ENCODE measurements at regions not wholly inside any gene's neighbourhood (a gene's known extent, or its start where the extent isn't known, plus 50 kb on each side); places are given as distances from the start of the nearest gene placed in this dataset.

DNA sequence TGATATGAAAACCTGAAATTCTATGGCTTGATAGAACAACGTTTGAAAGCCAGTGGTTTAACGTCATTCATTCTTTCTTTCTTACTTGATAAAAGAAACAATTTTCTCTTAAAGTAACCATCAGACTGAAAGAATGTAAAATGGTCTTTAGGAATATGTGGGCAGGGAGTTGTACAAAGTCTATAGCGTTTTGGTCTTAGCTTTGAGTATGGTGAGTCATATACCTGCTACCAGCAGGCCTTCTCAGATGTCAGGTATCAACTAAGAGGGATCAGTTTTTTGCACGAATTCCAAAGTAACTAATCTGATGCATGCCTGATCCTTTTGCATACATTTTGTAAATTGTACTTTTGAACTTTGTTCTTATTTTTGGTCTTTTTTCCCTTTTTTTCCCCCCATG lies 101.5 kb upstream of the DSEL start:
- TF ChIP-seq FOXM1 (IDR thresholded peaks at IDR 0.05; ENCODE audit: borderline replicate concordance, low read depth) (no peak), YY1 (IDR thresholded peaks at IDR 0.05; ENCODE audit: low read depth) (no peak), ZBTB7A (IDR thresholded peaks at IDR 0.05; ENCODE audit: low read depth) (no peak), CREB1 (IDR thresholded peaks at IDR 0.05; ENCODE audit: low read depth) (no peak), CEBPB (IDR thresholded peaks at IDR 0.05) (no peak), TEAD4 (IDR thresholded peaks at IDR 0.05) (no peak), EGR1 (IDR thresholded peaks at IDR 0.05) (no peak), RAD21 (IDR thresholded peaks at IDR 0.05; ENCODE audit: low read depth) (no peak)
- TF ChIP-seq, protein P1, sequence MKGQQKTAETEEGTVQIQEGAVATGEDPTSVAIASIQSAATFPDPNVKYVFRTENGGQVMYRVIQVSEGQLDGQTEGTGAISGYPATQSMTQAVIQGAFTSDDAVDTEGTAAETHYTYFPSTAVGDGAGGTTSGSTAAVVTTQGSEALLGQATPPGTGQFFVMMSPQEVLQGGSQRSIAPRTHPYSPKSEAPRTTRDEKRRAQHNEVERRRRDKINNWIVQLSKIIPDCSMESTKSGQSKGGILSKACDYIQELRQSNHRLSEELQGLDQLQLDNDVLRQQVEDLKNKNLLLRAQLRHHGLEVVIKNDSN (IDR thresholded peaks at IDR 0.05): no peak

DNA sequence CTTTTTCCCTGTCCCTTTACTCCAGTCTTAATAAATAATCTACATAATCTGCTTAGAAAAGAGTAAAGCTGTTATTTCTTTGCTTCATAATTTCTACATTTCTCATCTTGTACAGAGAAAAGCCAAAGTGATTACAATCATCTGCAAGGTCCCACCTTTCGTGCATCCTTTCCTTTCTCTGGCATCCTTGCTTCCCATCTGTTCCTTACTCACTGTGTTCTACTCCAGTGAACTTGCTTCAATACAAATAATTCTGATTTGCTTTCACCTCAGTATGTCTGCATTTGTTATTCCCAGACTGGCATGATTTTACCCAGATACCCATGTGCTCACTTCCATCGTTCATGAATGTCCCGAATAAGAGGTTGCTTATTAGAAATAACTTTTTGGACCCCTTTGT lies 99.4 kb upstream of the DSEL start:
- no peak for TF ChIP-seq FOXM1 (IDR thresholded peaks at IDR 0.05; ENCODE audit: borderline replicate concordance, low read depth)
- no peak for TF ChIP-seq ZBTB7A (IDR thresholded peaks at IDR 0.05; ENCODE audit: low read depth)
- TF ChIP-seq, protein P2, sequence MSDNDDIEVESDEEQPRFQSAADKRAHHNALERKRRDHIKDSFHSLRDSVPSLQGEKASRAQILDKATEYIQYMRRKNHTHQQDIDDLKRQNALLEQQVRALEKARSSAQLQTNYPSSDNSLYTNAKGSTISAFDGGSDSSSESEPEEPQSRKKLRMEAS (IDR thresholded peaks at IDR 0.05): no peak
- TF ChIP-seq RAD21 (IDR thresholded peaks at IDR 0.05; ENCODE audit: low read depth): no peak
- no peak for TF ChIP-seq TEAD4 (IDR thresholded peaks at IDR 0.05)
- TF ChIP-seq, protein P1 (IDR thresholded peaks at IDR 0.05): no peak

DNA sequence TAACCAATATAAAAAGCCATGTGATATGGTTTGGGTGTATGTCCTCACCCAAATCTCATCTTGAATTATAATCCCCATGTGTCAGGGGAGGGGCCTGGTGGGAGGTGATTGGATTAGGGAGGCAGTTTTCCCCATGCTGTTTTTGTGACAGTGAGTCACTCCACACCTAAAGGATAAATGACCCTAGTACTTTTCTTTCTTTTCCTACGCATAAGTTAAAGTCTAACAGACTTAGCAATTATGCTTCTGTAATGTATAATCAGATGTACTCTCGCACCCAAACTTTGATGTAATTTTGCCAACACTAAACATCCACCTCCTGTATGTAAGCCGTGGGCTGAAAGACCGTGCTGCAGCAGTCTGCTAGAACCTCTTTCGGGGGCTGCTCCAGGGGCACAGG lies 97.2 kb upstream of the DSEL start:
- TF ChIP-seq, protein P2 (IDR thresholded peaks at IDR 0.05): no peak
- TF ChIP-seq FOXM1 (IDR thresholded peaks at IDR 0.05; ENCODE audit: borderline replicate concordance, low read depth): no peak
- no peak for TF ChIP-seq NFIC (IDR thresholded peaks at IDR 0.05)

DNA sequence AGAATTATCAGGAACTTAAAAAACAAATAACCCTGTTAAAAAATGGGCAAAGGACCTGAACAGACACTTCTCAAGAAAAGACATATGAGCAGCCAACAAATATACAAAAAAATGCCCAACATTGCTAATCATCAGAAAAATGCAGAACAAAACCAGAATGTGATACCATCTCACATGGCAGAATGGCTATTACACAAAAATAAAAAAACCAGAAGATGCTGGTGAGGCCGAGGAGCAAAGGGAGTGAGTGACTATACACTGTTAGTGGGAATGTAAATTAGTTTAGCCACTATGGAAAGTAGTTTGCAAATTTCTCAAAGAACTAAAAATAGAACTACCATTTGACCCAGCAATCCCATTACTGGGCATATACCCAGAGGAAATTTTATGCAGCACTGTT lies 95.8 kb upstream of the DSEL start:
- TF ChIP-seq CEBPB (IDR thresholded peaks at IDR 0.05): no peak

DNA sequence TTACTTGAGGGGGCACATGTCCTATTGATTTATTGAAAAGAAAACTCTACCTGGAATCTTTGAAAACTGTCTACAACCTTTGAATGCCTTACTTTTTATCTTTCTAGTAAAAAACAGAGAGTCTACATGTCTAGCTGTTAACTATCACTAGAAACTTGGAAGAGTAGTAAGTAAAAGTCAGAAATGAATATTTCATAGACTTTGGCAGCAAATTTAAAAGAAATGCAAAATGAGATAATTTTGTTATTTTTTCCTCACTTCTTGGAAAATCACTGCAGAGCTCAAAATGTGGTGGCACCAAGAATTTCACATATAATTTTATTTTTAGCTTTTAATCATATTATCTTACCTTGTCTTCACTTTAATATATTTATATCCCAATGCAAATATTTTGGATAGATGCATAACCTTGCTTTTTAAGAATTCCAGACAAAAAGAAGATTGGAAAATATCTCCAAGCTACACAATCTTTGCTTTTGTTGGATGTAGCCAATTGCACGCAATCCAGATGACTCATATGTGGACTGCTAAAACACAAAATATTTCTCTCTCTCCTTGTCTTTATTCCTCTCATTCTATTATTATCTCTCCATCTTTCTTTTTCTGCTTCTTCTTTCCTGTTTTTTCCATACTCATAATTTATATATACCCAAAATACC lies 92.2 kb upstream of the DSEL start:
- TF ChIP-seq, protein P1 (IDR thresholded peaks at IDR 0.05): no peak
- no peak for TF ChIP-seq CREB1 (IDR thresholded peaks at IDR 0.05; ENCODE audit: low read depth)
- no peak for TF ChIP-seq FOXM1 (IDR thresholded peaks at IDR 0.05; ENCODE audit: borderline replicate concordance, low read depth)
- TF ChIP-seq CEBPB (IDR thresholded peaks at IDR 0.05): no peak
- no peak for TF ChIP-seq EP300 (IDR thresholded peaks at IDR 0.05; ENCODE audit: borderline replicate concordance)
- TF ChIP-seq RAD21 (IDR thresholded peaks at IDR 0.05; ENCODE audit: low read depth): no peak
- TF ChIP-seq EGR1 (IDR thresholded peaks at IDR 0.05): no peak
- TF ChIP-seq YY1 (IDR thresholded peaks at IDR 0.05; ENCODE audit: low read depth): no peak
- TF ChIP-seq, protein P3, sequence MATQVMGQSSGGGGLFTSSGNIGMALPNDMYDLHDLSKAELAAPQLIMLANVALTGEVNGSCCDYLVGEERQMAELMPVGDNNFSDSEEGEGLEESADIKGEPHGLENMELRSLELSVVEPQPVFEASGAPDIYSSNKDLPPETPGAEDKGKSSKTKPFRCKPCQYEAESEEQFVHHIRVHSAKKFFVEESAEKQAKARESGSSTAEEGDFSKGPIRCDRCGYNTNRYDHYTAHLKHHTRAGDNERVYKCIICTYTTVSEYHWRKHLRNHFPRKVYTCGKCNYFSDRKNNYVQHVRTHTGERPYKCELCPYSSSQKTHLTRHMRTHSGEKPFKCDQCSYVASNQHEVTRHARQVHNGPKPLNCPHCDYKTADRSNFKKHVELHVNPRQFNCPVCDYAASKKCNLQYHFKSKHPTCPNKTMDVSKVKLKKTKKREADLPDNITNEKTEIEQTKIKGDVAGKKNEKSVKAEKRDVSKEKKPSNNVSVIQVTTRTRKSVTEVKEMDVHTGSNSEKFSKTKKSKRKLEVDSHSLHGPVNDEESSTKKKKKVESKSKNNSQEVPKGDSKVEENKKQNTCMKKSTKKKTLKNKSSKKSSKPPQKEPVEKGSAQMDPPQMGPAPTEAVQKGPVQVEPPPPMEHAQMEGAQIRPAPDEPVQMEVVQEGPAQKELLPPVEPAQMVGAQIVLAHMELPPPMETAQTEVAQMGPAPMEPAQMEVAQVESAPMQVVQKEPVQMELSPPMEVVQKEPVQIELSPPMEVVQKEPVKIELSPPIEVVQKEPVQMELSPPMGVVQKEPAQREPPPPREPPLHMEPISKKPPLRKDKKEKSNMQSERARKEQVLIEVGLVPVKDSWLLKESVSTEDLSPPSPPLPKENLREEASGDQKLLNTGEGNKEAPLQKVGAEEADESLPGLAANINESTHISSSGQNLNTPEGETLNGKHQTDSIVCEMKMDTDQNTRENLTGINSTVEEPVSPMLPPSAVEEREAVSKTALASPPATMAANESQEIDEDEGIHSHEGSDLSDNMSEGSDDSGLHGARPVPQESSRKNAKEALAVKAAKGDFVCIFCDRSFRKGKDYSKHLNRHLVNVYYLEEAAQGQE (IDR thresholded peaks at IDR 0.05; ENCODE audit: low read depth): no peak
- TF ChIP-seq TAF1 (IDR thresholded peaks at IDR 0.05; ENCODE audit: low read depth): no peak
- TF ChIP-seq, protein P2 (IDR thresholded peaks at IDR 0.05): no peak
- TF ChIP-seq TCF12 (IDR thresholded peaks at IDR 0.05; ENCODE audit: low read depth): no peak
- TF ChIP-seq NFIC (IDR thresholded peaks at IDR 0.05): no peak
- no peak for TF ChIP-seq TEAD4 (IDR thresholded peaks at IDR 0.05)
- no peak for TF ChIP-seq ZBTB7A (IDR thresholded peaks at IDR 0.05; ENCODE audit: low read depth)

DNA sequence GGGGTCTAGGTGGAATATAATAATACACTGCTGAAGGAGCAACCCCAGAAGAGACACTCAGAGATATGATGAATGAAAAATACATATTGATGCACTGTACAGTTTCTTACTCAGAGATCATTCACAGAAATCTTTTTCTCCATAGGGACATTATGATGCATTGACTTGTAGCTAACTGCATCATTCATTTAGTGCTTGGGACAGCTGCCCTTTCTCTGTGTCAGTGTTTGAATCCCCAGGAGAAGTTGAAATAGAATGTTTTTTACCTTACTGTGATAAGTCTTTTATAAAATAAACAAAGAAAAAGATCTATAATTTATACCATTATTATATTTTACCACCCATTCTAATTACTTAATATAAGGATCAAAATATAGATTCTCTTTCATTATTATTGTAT lies 91.7 kb upstream of the DSEL start:
- TF ChIP-seq, protein P1 (IDR thresholded peaks at IDR 0.05): no peak
- TF ChIP-seq FOXM1 (IDR thresholded peaks at IDR 0.05; ENCODE audit: borderline replicate concordance, low read depth) (no peak), TCF12 (IDR thresholded peaks at IDR 0.05; ENCODE audit: low read depth) (no peak), EGR1 (IDR thresholded peaks at IDR 0.05) (no peak), YY1 (IDR thresholded peaks at IDR 0.05; ENCODE audit: low read depth) (no peak), TAF1 (IDR thresholded peaks at IDR 0.05; ENCODE audit: low read depth) (no peak), RAD21 (IDR thresholded peaks at IDR 0.05; ENCODE audit: low read depth) (no peak), ZBTB7A (IDR thresholded peaks at IDR 0.05; ENCODE audit: low read depth) (no peak), CEBPB (IDR thresholded peaks at IDR 0.05) (no peak)
- TF ChIP-seq, protein P3 (IDR thresholded peaks at IDR 0.05; ENCODE audit: low read depth): no peak

Measured in Ishikawa (cell line).